Mesendoderm (in vitro differentiated cells): ENCODE measurements at regions not wholly inside any gene's neighbourhood (a gene's known extent, or its start where the extent isn't known, plus 50 kb on each side); places are given as distances from the start of the nearest gene placed in this dataset.

Experiments used
- DNase-seq: peaks from one replicate; pipeline ENCODE4 v3.0.0; 2013
- H2AK5ac ChIP-seq: 2 replicates; pipeline ENCODE4 v1.6.1; 2013; ENCODE audit warnings: low read length, inconsistent platforms
- H2BK120ac ChIP-seq: 2 replicates; pipeline ENCODE4 v1.6.1; 2013; ENCODE audit warnings: low read depth, mild to moderate bottlenecking, low read length, moderate library complexity, mixed read lengths
- H2BK15ac ChIP-seq: replicated peaks from 2 replicates; pipeline ENCODE4 v1.6.1; 2013; ENCODE audit warnings: low read depth, mild to moderate bottlenecking, moderate library complexity
- H2BK5ac ChIP-seq: 2 replicates; pipeline ENCODE4 v1.6.1; 2013; ENCODE audit warnings: low read length, inconsistent platforms
- H3K18ac ChIP-seq: 2 replicates; pipeline ENCODE4 v1.6.1; 2013; ENCODE audit warnings: mild to moderate bottlenecking, low read length, mixed read lengths
- H3K23ac ChIP-seq: one replicate; pipeline ENCODE4 v1.6.1; 2013; ENCODE audit warnings: low read length
- H3K27ac ChIP-seq: 2 replicates; pipeline ENCODE4 v1.5.1; 2013; ENCODE audit warnings: low read depth, mild to moderate bottlenecking, inconsistent platforms, low read length, moderate library complexity
- H3K27me3 ChIP-seq: 2 replicates; pipeline ENCODE4 v1.6.1; 2013; ENCODE audit warnings: low read length, control low read depth, mild to moderate bottlenecking, inconsistent platforms; ENCODE audit not compliant: insufficient read depth, poor library complexity
- H3K36me3 ChIP-seq: 2 replicates; pipeline ENCODE4 v1.6.1; 2013; ENCODE audit warnings: low read length, inconsistent platforms; ENCODE audit not compliant: control insufficient read depth, insufficient read depth
- H3K4ac ChIP-seq: one replicate; pipeline ENCODE4 v1.6.1; 2013; ENCODE audit warnings: low read depth, mild to moderate bottlenecking, low read length, moderate library complexity
- H3K4me1 ChIP-seq: 2 replicates; pipeline ENCODE4 v1.6.1; 2013; ENCODE audit warnings: low read depth, low read length, inconsistent platforms; ENCODE audit not compliant: control insufficient read depth
- H3K4me2 ChIP-seq: 2 replicates; pipeline ENCODE4 v1.6.1; 2013; ENCODE audit warnings: low read length
- H3K4me3 ChIP-seq: 2 replicates; pipeline ENCODE4 v1.5.1; 2013; ENCODE audit warnings: mild to moderate bottlenecking, low read length
- H3K56ac ChIP-seq: one replicate; pipeline ENCODE4 v1.6.1; 2013; ENCODE audit warnings: low read length
- H3K79me1 ChIP-seq: 2 replicates; pipeline ENCODE4 v1.6.1; 2013; ENCODE audit warnings: low read length, inconsistent platforms
- H3K79me2 ChIP-seq: 2 replicates; pipeline ENCODE4 v1.6.1; 2013; ENCODE audit warnings: mild to moderate bottlenecking, low read length; ENCODE audit not compliant: control insufficient read depth, insufficient read depth
- H3K9ac ChIP-seq: 2 replicates; pipeline ENCODE4 v1.6.1; 2013; ENCODE audit warnings: low read length, inconsistent platforms
- H4K5ac ChIP-seq: one replicate; pipeline ENCODE4 v1.6.1; 2013; ENCODE audit warnings: low read length
- H4K8ac ChIP-seq: one replicate; pipeline ENCODE4 v1.6.1; 2013; ENCODE audit warnings: low read depth, mild to moderate bottlenecking, control low read depth, low read length, moderate library complexity
- WGBS: extraction: QIAGEN DNeasy Blood & Tissue Kit; methylation state at CpG from one replicate; pipeline ENCODE4 v1.1.7; 2013; ENCODE audit warnings: low lambda C conversion rate, missing lambda C conversion rate; ENCODE audit not compliant: insufficient coverage; ENCODE audit errors: extremely low coverage; 5-methylcytosine and 5-hydroxymethylcytosine counted together

DNA sequence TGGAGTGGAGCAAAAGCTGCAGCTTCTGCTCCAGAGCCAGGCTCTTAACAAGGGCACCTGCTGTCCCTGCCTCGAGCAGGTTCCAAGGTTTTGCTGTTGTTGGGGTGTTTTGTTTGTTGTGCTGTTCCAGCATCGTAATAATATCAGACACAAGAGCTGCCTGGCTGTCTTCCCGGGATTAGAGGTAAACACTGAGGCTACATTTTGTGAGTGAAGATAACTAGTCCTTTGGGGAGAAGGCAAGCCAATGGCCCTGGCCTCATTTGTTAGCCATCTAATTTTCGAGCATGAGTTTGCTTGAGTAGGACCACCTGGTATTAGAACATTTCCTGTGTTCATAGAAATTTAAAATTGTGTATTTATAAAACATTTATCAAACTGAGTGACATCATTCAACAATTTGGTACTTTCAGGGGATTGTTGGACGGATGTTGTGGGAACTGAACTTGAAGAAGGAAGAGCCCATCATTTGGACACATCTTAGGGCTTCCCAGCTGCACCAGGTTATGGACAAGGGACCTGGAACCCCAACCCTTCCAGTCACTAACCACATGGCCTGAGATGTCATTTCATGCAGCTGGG is 555.0 kb downstream of the TNS3 start:
- Histone ChIP-seq H3K79me2 (no peaks in the 10 kb centered on the region), H3K79me1 (no peaks in the 10 kb centered on the region), H2AK5ac (no peak overlapping the region), H3K4ac (no peak overlapping the region), H4K5ac (no peak overlapping the region), H3K4me3 (no peak overlapping the region), H2BK120ac (no peak overlapping the region), H4K8ac (no peak overlapping the region), H3K9ac (no peak overlapping the region), H2BK5ac (no peak overlapping the region), H3K4me1 (no peaks in the 10 kb centered on the region), H3K56ac (no peak overlapping the region), H2BK15ac (no peak overlapping the region), H3K27ac (no peak overlapping the region), H3K23ac (no peak overlapping the region), H3K18ac (no peak overlapping the region), H3K27me3 (no peaks in the 10 kb centered on the region), H3K4me2 (no peak overlapping the region), H3K36me3 (no peaks in the 10 kb centered on the region)
- no peak for DNase-seq
- no CpG with 5 or more reads among the region's 5 CpGs for WGBS

DNA sequence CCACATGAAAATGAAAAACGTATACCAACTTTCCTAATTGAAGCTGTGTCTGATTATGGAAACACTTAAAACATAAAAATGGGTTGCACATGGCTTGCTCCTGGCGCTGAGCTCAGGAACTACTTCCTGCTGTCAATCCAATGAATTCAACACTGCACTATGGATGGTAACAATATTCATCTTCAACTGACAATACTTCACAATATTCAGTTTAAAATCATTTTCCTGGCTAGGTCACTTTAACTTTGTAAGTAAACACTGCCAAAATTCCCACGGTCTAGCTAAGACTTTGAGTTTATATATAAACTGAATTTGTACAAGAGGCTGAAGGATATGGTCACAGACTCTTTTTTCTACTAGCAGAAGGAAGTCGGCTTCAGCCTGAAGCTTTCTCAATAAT is 556.9 kb downstream of the TNS3 start:
- H3K4me2 ChIP-seq: no peak overlapping the region
- no peak overlapping the region for H3K18ac ChIP-seq
- no peak for DNase-seq
- H3K36me3 ChIP-seq: no peaks in the 10 kb centered on the region
- H2AK5ac ChIP-seq: no peak overlapping the region
- no peak overlapping the region for H3K27ac ChIP-seq
- H2BK120ac ChIP-seq: no peak overlapping the region
- H3K4me1 ChIP-seq: no peaks in the 10 kb centered on the region
- no peak overlapping the region for H4K5ac ChIP-seq
- no peak overlapping the region for H2BK15ac ChIP-seq
- H3K23ac ChIP-seq: no peak overlapping the region
- no peak overlapping the region for H3K4me3 ChIP-seq
- no peaks in the 10 kb centered on the region for H3K27me3 ChIP-seq
- H4K8ac ChIP-seq: no peak overlapping the region
- no peak overlapping the region for H3K9ac ChIP-seq
- H3K79me2 ChIP-seq: no peaks in the 10 kb centered on the region
- no CpG with 5 or more reads among the region's 4 CpGs for WGBS
- no peak overlapping the region for H2BK5ac ChIP-seq
- H3K56ac ChIP-seq: no peak overlapping the region
- H3K79me1 ChIP-seq: no peaks in the 10 kb centered on the region
- H3K4ac ChIP-seq: no peak overlapping the region

DNA sequence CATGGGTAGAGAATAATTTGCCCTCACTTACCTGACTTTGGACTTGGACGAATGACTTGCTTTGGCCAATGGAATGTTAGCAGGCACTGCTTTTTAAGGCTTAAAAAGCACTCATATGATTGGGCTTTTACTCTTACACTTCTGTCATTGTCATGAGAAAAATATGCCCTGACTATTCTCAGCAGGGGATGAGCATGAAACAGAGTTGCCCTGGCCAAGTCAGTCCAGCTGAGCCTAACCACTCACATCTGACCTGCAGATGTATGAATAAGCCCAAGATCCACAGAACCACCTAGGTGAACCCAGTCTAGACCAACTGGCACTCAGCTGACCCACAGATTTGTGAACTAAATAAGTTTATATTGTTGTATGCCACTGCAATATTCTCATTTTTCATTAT is 573.5 kb downstream of the TNS3 start:
- no CpG with 5 or more reads among the region's 1 CpG for WGBS
- Histone ChIP-seq H2AK5ac (no peak overlapping the region), H3K4ac (no peak overlapping the region), H3K23ac (no peak overlapping the region), H3K4me1 (no peaks in the 10 kb centered on the region), H2BK120ac (no peak overlapping the region), H2BK15ac (no peak overlapping the region), H3K79me2 (no peaks in the 10 kb centered on the region), H3K27me3 (no peaks in the 10 kb centered on the region), H2BK5ac (no peak overlapping the region), H3K36me3 (no peaks in the 10 kb centered on the region), H3K9ac (no peak overlapping the region), H3K4me2 (no peak overlapping the region), H3K79me1 (no peaks in the 10 kb centered on the region), H3K4me3 (no peak overlapping the region), H3K56ac (no peak overlapping the region), H4K5ac (no peak overlapping the region), H3K27ac (no peak overlapping the region), H4K8ac (no peak overlapping the region), H3K18ac (no peak overlapping the region)
- DNase-seq: no peak

GRCh38 chr7:47007471-47007870 is 574.4 kb downstream of the TNS3 start:
- Histone ChIP-seq H3K27ac (no peak overlapping the region), H4K5ac (no peak overlapping the region), H2BK5ac (no peak overlapping the region), H3K27me3 (no peaks in the 10 kb centered on the region), H3K79me2 (no peaks in the 10 kb centered on the region), H2BK120ac (no peak overlapping the region), H2AK5ac (no peak overlapping the region), H3K4ac (no peak overlapping the region), H3K23ac (no peak overlapping the region), H4K8ac (no peak overlapping the region), H3K36me3 (no peaks in the 10 kb centered on the region), H3K4me2 (no peak overlapping the region), H2BK15ac (no peak overlapping the region), H3K56ac (no peak overlapping the region), H3K18ac (no peak overlapping the region), H3K9ac (no peak overlapping the region), H3K79me1 (no peaks in the 10 kb centered on the region), H3K4me1 (no peaks in the 10 kb centered on the region), H3K4me3 (no peak overlapping the region)
- DNase-seq: no peak
- no CpG with 5 or more reads among the region's 5 CpGs for WGBS

DNA sequence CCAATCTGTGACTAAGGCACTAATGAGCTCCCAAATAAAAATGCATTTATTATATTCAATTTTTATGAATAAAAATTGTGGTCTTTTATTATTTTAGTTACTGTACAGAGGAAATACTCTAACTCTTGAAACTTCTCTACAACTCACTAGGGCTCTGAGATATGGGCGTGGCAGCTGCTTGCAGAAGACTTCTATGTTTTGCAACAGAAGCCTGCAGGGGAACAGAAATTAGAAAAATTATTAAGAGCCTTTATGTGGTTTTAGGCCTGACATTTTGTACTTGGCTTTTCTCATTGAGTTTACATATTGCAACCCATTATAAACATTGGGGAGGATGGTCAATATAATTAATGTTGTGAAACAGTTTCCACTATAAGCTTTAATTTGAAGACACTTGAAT is 581.4 kb downstream of the TNS3 start:
- Histone ChIP-seq H3K79me1 (no peaks in the 10 kb centered on the region), H3K4ac (no peak overlapping the region), H3K27me3 (no peaks in the 10 kb centered on the region), H3K79me2 (no peaks in the 10 kb centered on the region), H3K9ac (no peak overlapping the region), H3K23ac (no peak overlapping the region), H2BK5ac (no peak overlapping the region), H3K27ac (no peak overlapping the region), H3K36me3 (no peaks in the 10 kb centered on the region), H2BK15ac (no peak overlapping the region), H3K4me1 (no peaks in the 10 kb centered on the region), H3K4me2 (no peak overlapping the region), H4K5ac (no peak overlapping the region), H3K56ac (no peak overlapping the region), H2AK5ac (no peak overlapping the region), H3K18ac (no peak overlapping the region), H3K4me3 (no peak overlapping the region), H4K8ac (no peak overlapping the region), H2BK120ac (no peak overlapping the region)
- WGBS: no CpG with 5 or more reads among the region's 1 CpG
- DNase-seq: no peak

DNA sequence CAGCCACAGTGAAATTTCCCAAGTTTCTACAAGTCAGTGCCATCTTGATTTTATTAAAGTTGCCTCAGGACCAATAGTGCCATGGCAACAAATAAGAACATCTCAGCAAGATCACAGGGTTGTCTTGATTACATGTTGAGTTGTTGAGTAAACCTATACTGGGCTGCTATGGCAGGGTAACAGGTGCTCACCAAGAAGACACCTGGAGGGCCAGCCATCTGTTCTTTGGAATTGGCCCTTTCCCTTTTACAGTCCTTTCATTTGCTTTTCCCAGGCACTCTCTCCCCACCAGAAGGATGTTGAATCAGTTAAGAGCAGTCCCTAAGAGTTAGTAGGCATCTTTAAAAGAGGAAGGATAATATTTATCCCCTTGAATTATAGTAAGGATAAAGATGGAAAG is 582.0 kb downstream of the TNS3 start:
- H2BK15ac ChIP-seq: no peak overlapping the region
- no peaks in the 10 kb centered on the region for H3K36me3 ChIP-seq
- H3K4ac ChIP-seq: no peak overlapping the region
- H2BK5ac ChIP-seq: no peak overlapping the region
- no peaks in the 10 kb centered on the region for H3K79me2 ChIP-seq
- no peaks in the 10 kb centered on the region for H3K27me3 ChIP-seq
- no peak overlapping the region for H3K4me2 ChIP-seq
- no peak overlapping the region for H4K8ac ChIP-seq
- H4K5ac ChIP-seq: no peak overlapping the region
- H3K18ac ChIP-seq: no peak overlapping the region
- DNase-seq: no peak
- no peak overlapping the region for H3K23ac ChIP-seq
- H3K4me1 ChIP-seq: no peaks in the 10 kb centered on the region
- H2BK120ac ChIP-seq: no peak overlapping the region
- H2AK5ac ChIP-seq: no peak overlapping the region
- H3K79me1 ChIP-seq: no peaks in the 10 kb centered on the region
- no peak overlapping the region for H3K4me3 ChIP-seq
- H3K27ac ChIP-seq: no peak overlapping the region
- no peak overlapping the region for H3K9ac ChIP-seq
- H3K56ac ChIP-seq: no peak overlapping the region
